ENCODE measurements at regions not wholly inside any gene's neighbourhood (a gene's known extent, or its start where the extent isn't known, plus 50 kb on each side); places are given as distances from the start of the nearest gene placed in this dataset.

DNA sequence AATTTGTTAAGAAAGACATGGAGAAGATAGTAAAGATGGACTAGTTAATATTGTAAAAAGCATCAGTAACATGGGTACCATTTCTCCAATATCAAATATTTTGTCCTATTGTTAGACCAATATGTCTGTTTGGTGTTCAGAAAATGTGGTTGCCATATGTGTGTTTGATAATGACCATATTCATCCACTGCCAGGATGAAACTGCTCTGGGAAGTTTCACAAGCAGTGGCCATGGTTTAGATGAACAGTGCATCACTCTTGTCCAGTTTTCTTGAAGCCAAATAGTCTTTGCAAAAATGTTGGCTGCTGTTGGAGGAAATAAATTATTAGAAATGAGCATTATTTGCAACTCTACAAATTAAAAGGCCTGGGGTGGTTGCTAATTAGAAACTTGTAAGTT is 333.8 kb downstream of the NUF2 start:
- TF ChIP-seq, protein P1, sequence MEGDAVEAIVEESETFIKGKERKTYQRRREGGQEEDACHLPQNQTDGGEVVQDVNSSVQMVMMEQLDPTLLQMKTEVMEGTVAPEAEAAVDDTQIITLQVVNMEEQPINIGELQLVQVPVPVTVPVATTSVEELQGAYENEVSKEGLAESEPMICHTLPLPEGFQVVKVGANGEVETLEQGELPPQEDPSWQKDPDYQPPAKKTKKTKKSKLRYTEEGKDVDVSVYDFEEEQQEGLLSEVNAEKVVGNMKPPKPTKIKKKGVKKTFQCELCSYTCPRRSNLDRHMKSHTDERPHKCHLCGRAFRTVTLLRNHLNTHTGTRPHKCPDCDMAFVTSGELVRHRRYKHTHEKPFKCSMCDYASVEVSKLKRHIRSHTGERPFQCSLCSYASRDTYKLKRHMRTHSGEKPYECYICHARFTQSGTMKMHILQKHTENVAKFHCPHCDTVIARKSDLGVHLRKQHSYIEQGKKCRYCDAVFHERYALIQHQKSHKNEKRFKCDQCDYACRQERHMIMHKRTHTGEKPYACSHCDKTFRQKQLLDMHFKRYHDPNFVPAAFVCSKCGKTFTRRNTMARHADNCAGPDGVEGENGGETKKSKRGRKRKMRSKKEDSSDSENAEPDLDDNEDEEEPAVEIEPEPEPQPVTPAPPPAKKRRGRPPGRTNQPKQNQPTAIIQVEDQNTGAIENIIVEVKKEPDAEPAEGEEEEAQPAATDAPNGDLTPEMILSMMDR (IDR thresholded peaks at IDR 0.05) = no peak
- H3K27me3 ChIP-seq (ENCODE audit: control insufficient read depth in 1 of 2, insufficient read depth in 2 of 2, low read length in 2 of 2) = no peaks in the 10 kb centered on the region
- no peak overlapping the region for H3K4me3 ChIP-seq (ENCODE audit: low read length)
- Mint-ChIP-seq H3K27me3 (no peaks in the 10 kb centered on the region), H3K27ac (no peak overlapping the region), H3K9me3 (peaks cover 3% of the 10 kb centered on the region), H3K4me1 (ENCODE audit: low read depth) (no peaks in the 10 kb centered on the region), H3K4me3 (no peak overlapping the region), H3K36me3 (ENCODE audit: low read depth) (no peaks in the 10 kb centered on the region)
- intact Hi-C loops (cut with DNase I, micrococcal nuclease) = no loop called here
- H3K4me1 ChIP-seq (ENCODE audit: insufficient read depth, low read length) = no peaks in the 10 kb centered on the region
- no peak overlapping the region for H3K27ac ChIP-seq (ENCODE audit: low read depth in 1 of 2, low read length in 2 of 2)
- no peak for DNase-seq
- ChIA-PET CTCF (no interaction called here), POLR2A (no interaction called here)
- no peaks in the 10 kb centered on the region for H3K9me3 ChIP-seq (ENCODE audit: control insufficient read depth in 1 of 2, insufficient read depth in 1 of 2, low read length in 2 of 2)
- no peak for ATAC-seq (ENCODE audit: poor library complexity)
- H3K36me3 ChIP-seq (ENCODE audit: insufficient read depth, low read length) = no peaks in the 10 kb centered on the region

DNA sequence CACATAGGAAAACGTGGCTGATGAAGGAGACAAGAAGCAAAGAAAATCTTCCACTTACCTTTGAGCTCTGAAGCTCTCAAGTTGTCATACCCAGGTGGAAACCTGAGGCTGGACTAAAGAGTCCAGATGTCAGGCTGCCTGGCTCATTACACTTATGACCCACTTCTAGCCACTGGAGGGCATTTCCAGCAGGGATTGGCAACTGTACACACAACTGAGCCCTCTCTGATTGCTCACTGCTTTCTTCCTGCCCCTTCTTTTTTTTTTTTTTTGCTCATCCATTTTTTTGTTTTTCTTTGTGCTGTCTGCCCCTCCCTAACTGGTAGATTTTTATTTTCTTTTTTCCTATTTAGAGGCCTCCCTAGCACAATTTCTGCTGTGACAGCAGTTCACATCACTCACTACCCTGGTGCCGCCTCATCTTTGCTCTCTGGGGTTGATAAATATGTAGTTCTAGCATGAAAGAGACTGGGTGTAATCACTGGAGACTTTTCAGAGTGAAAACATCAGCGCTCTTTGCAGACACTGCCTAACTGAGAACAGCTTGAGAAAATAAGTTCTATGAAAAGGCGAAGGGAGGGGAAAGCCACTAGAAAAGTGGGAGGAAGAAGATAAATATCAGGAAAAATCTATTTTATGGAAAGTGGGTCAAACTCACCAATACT is 334.5 kb downstream of the NUF2 start:
- POLR2A ChIA-PET = no interaction called here

DNA sequence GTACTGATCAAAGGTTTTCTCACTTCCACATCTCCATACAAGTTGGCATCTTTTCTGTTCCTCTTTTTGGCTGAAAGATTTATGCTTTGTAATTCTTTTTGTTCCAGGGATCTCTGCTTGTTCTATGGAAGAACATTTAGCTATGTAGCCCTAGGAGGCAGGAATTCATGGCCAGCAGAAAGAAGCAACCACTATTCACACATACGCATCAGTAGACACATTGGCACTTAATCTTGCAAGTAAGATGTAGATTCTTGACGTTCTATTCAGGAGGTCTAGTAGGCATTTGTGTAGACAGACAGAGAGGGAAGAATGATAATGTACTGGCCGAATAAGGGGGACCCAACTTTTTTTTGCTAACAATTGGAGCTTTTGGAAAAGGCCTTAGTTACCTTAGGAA is 336.0 kb downstream of the NUF2 start:
- intact Hi-C loops (cut with DNase I, micrococcal nuclease) = no loop called here
- no peaks in the 10 kb centered on the region for H3K4me1 ChIP-seq (ENCODE audit: insufficient read depth, low read length)
- ChIA-PET CTCF (no interaction called here), POLR2A (no interaction called here)
- H3K9me3 ChIP-seq (ENCODE audit: control insufficient read depth in 1 of 2, insufficient read depth in 1 of 2, low read length in 2 of 2) = peaks cover 0 to 3% of the 10 kb centered on the region in 2 experiments
- H3K36me3 ChIP-seq (ENCODE audit: insufficient read depth, low read length) = no peaks in the 10 kb centered on the region
- TF ChIP-seq, protein P1 (IDR thresholded peaks at IDR 0.05) = no peak
- no peak overlapping the region for H3K4me3 Mint-ChIP-seq
- no peaks in the 10 kb centered on the region for H3K4me1 Mint-ChIP-seq (ENCODE audit: low read depth)
- no peak overlapping the region for H3K27ac ChIP-seq (ENCODE audit: low read depth in 1 of 2, low read length in 2 of 2)
- ATAC-seq (ENCODE audit: poor library complexity) = no peak
- no peaks in the 10 kb centered on the region for H3K36me3 Mint-ChIP-seq (ENCODE audit: low read depth)
- DNase-seq = no peak
- H3K4me3 ChIP-seq (ENCODE audit: low read length) = no peak overlapping the region
- no peaks in the 10 kb centered on the region for H3K27me3 Mint-ChIP-seq
- H3K27me3 ChIP-seq (ENCODE audit: control insufficient read depth in 1 of 2, insufficient read depth in 2 of 2, low read length in 2 of 2) = no peaks in the 10 kb centered on the region
- no peak overlapping the region for H3K27ac Mint-ChIP-seq
- H3K9me3 Mint-ChIP-seq = peaks cover 4% of the 10 kb centered on the region

More for the DNA sequence above, 334.5 kb downstream of the NUF2 start:
- no peaks in the 10 kb centered on the region for H3K36me3 ChIP-seq (ENCODE audit: insufficient read depth, low read length)
- Mint-ChIP-seq H3K9me3 (peaks cover 3% of the 10 kb centered on the region), H3K27me3 (no peaks in the 10 kb centered on the region), H3K4me3 (no peak overlapping the region), H3K36me3 (ENCODE audit: low read depth) (no peaks in the 10 kb centered on the region), H3K4me1 (ENCODE audit: low read depth) (no peaks in the 10 kb centered on the region), H3K27ac (no peak overlapping the region)
- TF ChIP-seq, protein P1 (IDR thresholded peaks at IDR 0.05) = no peak
- H3K9me3 ChIP-seq (ENCODE audit: control insufficient read depth in 1 of 2, insufficient read depth in 1 of 2, low read length in 2 of 2) = no peaks in the 10 kb centered on the region
- intact Hi-C loops (cut with DNase I, micrococcal nuclease) = no loop called here
- CTCF ChIA-PET = no interaction called here
- ATAC-seq (ENCODE audit: poor library complexity) (no peak), DNase-seq (no peak)
- H3K4me1 ChIP-seq (ENCODE audit: insufficient read depth, low read length) = no peaks in the 10 kb centered on the region
- no peaks in the 10 kb centered on the region for H3K27me3 ChIP-seq (ENCODE audit: control insufficient read depth in 1 of 2, insufficient read depth in 2 of 2, low read length in 2 of 2)
- no peak overlapping the region for H3K4me3 ChIP-seq (ENCODE audit: low read length)
- no peak overlapping the region for H3K27ac ChIP-seq (ENCODE audit: low read depth in 1 of 2, low read length in 2 of 2)
